Stimulated activated CD4-positive, alpha-beta T cell treated with anti-CD3 and anti-CD28 coated beads, Interleukin-1b, Interleukin-23, amount 100 ng/mL, for 48 hours (primary cell): ENCODE measurements at regions not wholly inside any gene's neighbourhood (a gene's known extent, or its start where the extent isn't known, plus 50 kb on each side); places are given as distances from the start of the nearest gene placed in this dataset.
A peak's percentile ranks its signal among the peaks of the same experiment; 100 is the strongest.
"Not testable (repeated sequence)": the region's sequence is repeated elsewhere in the genome, so short reads cannot be mapped to it uniquely, and the experiment has no call there.

Experiments
- DNase-seq: peaks from one replicate; pipeline ENCODE4 v3.0.0-alpha.2; 2020

- no peak for DNase-seq
These were observed 364.0 kb downstream of the LRATD1 start for GRCh38 chr2:14996351-14997014.

DNA sequence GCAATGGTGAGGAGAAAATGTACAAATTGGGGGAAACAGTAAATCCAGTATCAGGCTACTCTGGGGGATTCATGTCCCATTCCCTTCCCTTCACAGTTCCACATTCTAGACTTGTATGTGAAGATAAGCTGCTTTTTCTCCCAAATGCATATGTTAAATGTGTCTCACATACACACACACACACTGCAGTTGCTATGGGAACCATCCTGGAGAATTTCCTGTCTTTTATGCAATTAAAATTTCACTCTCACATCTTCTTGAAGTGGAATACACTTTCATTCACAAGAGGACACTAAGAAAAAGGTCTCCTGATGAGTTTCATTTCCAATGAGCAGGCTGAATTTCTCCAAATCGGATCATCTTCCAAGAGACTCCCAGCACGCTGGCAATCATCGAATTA lies 366.0 kb downstream of the LRATD1 start:
- no peak for DNase-seq

- no peak for DNase-seq
These were observed 366.7 kb downstream of the LRATD1 start for GRCh38 chr2:14999114-14999661.

GRCh38 chr2:15002519-15002918 lies 370.0 kb downstream of the LRATD1 start:
- DNase-seq = not testable (repeated sequence)

- no peak for DNase-seq
These were observed 374.1 kb downstream of the LRATD1 start for GRCh38 chr2:15006667-15007066.

- no peak for DNase-seq
These were observed 377.2 kb downstream of the LRATD1 start for GRCh38 chr2:15009681-15010080.

GRCh38 chr2:15010346-15010745 lies 377.8 kb downstream of the LRATD1 start:
- no peak for DNase-seq

DNA sequence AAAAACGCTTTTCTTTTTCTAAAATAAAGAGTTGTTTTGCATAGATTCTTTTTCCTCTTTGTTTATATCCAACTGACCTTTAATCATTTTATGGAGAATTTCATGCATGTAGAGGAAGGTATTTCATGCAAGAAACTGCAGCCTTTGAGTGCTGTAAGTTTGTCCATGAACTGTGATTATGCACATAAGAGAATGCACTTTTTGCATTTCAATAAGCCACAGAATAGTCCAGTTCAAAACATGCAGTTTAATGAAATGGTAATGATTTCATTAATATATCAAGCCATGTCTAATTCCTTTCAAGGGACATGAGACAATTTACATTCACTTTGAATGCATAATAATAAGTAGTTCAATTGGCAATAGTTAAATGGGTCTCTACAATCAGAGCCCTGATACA lies 386.3 kb downstream of the LRATD1 start:
- DNase-seq = no peak

GRCh38 chr2:15023221-15023620 lies 390.7 kb downstream of the LRATD1 start:
- DNase-seq = no peak

DNA sequence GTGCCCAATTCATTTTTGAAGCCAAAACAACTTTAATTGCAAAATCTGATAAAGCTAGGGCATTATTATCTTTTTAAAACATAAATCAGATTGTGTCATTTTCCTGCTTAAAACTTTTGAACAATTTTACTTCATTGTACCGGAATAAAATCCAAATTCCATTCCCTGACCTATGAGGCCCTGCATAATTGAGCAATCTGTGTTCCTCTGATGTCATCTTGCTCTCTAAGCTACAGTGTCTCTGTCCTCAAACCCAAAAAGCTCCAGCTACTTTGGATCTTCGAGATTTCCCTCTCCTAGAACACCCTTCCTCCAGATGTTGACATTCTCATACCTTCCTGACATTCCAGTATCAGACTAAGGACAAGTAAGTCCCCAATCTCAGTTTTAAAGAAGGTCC lies 395.9 kb downstream of the LRATD1 start:
- DNase-seq = no peak

DNA sequence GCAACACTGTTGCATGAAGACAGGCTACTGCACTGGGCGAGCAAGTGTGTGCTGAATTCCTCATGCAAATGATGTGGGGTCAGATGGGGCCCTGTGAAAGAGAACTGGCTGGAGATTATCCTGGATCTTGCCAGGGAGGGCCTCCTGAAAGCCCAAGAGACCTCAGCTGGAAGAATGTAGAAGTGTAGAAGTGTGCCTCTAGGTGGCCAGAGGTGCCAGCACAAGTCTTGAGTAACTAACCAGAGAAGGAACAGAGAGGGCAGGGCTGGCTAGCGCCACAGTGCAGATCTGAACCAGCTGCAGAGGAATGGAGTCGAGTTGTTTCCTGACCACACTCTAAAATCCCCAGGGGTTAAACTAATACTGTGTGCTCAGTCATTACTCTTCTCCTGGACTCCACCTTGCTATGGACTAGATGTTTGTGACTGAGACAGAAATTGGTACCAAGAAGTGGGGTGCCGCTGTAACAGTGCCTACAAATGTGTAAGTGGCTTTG lies 399.3 kb downstream of the LRATD1 start:
- DNase-seq = no peak

GRCh38 chr2:15034246-15034645 lies 401.7 kb downstream of the LRATD1 start:
- no peak for DNase-seq

DNA sequence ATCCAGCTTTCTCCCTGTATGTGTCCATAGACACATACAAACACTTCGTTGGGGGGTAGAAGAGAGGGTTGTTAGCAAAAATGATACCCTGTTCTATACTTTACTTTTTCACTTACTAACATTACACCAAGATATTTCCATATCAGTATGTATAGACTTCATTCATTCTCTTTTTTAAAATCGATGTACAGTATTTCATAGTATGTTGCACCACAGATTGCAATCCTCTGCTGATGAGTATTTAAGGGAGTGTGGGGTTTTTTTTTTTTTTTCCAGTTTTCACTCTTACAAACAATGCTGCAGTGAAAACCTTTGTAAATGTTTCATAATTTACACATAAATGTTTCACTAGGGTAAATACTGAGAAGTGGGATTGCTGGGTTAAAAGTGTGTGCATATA lies 402.3 kb downstream of the LRATD1 start:
- no peak for DNase-seq

DNA sequence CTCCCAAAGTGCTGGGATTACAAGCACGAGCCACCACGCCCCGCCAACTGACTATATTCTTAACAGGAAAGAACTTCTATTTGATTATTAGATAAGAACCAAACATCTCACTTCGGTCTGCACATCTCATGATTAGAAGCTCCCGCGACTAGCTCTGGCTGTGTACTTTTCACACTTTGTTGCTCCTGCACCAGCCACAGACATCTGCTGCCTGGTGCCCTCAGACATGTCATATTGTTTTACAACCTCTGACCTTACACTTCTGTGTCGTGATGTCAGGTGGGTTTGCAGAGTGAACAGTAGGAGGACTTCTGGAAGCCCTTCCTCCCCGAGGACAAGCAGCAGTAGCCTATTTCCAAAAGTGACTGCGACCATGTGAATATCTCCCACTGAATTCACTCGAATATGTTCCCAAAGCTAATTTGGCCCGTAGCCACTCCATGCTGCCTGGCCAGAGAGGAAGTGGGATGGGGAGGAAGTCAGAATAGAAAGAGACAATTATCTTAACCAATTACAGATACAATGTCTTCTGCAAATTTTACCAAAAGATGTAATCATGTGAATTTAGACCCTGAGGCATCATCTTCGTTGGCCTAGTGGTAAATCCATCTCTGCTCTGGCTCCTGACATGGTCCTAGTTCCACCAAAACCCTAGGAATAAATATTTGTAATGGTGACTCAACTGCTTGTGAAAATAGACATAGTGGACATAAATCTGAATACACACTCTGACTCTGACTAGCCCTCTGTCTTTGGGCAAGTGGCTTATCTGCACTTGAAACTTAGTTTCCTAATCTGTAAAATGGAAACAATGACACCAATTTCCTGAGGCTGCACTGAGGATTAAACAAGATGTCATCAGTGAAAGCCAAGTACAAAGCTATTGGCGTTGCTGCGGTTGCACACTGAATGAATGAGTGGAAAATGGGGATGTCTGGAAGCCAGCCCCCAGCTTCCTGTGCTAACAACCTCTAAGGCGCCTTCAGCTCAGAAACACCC lies 406.1 kb downstream of the LRATD1 start:
- DNase-seq = peak; percentile 22

DNA sequence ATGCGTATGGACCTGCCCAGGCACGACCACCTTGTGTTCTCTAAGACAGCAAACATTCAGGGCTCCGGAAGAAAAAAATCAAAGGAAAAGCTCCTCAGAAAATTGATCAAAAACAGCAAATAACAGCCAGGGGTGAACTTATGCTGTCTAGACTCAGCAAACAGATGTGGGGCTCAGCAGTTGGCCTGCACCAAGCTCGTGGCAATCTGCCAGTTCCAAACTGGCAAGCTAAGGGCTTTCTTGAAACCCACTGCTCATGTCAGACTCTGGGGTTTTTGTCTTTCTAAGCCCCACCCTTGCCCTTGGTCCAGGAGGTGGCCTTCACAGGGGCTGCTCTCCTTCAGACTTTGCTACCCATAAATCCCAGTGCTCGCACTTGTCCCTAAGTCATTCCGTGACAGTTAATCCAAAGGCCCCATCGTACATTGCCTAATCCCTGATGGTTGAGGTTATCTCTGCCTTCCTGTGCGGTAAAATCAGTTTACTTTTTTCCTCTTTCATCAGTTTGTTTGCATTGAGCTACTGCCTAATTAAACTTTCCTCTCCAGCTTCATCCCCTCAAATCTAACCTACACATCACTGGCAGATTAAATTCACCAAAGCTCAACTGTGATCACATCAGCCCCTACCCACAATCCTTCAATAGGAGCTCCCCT lies 408.0 kb downstream of the LRATD1 start:
- no peak for DNase-seq

- no peak for DNase-seq
These were observed 408.9 kb downstream of the LRATD1 start for GRCh38 chr2:15041429-15041837.

GRCh38 chr2:15042801-15043217 lies 410.3 kb downstream of the LRATD1 start:
- DNase-seq = no peak

DNA sequence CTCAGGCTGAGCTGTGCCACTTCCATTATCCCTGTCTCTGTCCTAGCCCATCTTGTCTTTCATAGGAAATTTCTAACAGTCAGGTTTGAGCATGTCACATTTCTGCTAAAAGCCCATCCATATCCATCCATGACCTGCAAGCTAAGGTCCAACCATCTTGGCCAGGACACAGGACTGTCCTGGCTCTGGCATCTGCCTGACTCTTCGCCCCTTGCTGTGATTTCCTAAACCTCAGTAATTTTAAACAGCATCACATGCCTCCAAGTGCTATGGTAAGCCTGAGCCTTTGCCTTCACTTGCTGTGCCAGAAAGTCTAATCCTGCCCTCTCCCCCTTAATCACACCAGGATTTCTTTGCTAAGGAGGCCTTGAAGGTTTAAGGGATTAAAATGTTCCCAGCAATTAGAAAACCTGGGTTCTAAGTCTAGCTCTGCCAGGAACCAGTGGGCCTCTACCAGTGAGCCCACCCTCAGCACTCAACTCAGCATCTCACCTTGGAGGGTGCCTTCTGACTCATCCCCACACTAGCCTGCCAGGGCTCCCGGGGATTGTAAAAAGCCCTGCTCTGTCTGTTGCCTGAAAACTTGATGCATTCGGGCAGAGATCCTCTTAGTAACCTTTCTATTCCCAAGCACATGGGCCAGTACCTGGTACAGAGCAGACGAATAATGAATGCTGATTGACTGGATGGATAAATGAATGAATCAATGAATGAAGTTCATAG lies 411.0 kb downstream of the LRATD1 start:
- no peak for DNase-seq

DNA sequence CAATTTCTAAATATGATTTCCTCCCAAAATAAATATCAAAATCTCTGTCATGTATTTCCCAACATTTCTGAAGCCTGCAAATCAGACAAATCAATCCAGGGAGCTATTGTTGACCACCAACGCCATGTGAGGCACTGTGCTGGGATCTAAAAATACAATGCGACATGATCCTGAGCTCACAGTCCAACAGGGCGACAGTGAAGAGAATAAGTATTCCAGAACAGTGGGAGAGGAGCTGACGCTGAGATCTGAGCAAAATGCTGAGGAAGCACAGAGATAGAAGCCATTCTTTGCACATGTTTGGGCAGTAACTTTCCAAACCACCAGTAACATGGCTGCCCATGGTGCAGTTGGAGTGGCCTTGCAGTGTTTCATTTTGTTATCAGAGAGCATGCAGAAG lies 412.5 kb downstream of the LRATD1 start:
- DNase-seq = no peak

DNA sequence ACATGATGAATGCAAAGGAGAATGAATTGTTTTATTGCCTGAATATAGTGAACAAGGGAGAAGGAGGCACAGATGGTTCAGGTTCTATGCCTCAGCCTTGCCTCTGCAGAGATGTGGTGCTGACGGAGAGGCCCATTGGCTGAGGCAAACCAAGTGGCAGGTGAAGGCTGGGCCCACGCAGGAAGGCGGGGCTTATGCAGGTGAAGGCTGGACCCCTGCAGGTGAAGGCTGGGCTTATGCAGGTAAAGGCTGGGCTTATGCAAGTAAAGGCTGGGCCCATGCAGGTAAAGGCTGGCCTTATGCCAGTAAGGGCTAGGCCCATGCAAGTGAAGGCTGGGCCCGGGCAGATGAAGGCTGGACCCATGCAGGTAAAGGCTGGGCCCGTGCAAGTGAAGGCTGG lies 414.7 kb downstream of the LRATD1 start:
- DNase-seq = no peak

- no peak for DNase-seq
These were observed 415.5 kb downstream of the LRATD1 start for GRCh38 chr2:15048000-15048399.
